Caco-2 (cell line): ENCODE measurements at regions not wholly inside any gene's neighbourhood (a gene's known extent, or its start where the extent isn't known, plus 50 kb on each side); places are given as distances from the start of the nearest gene placed in this dataset.
A peak's percentile ranks its signal among the peaks of the same experiment; 100 is the strongest.

Experiments used
- BruUV-seq: library from RNA; stranded (reverse); fragments of 400-500 nt; replicated peaks from 2 replicates; lab custom pipeline; 2021; lab: Mats Ljungman, UMichigan
- CTCF ChIA-PET: fragments of 300-600 bp; sonication (Branson Sonifier 250); formaldehyde crosslinking; loops from one replicate; lab custom pipeline; 2022; ENCODE audit warnings: antibody characterized with exemption; lab: Charles Lee
- POLR2A ChIA-PET: fragments of 300-600 bp; sonication (Branson Sonifier 250); formaldehyde crosslinking; loops from one replicate; lab custom pipeline; 2022; ENCODE audit warnings: antibody characterized with exemption; lab: Charles Lee
- DNase-seq, 2 experiments: peaks; one replicate each; pipeline versions ENCODE4 v3.0.0 to v3.0.0-alpha.2; 2020 to 2022
- H3K27me3 ChIP-seq: replicated peaks from 2 replicates; pipeline ENCODE4 v1.6.0; 2011; ENCODE audit warnings: low read length; ENCODE audit not compliant: control insufficient read depth, insufficient read depth
- H3K36me3 ChIP-seq: 2 replicates; pipeline ENCODE4 v1.5.1; 2011; ENCODE audit warnings: low read length; ENCODE audit not compliant: control insufficient read depth, insufficient read depth
- H3K4me1 ChIP-seq: fragments of 250-450 bp; sonication (Bioruptor Pico); 2 replicates; pipeline ENCODE4 v1.5.1; 2020; ENCODE audit warnings: mild to moderate bottlenecking
- H3K4me3 ChIP-seq: 2 replicates; pipeline ENCODE4 v1.5.1; 2011; ENCODE audit warnings: low read depth, mild to moderate bottlenecking, control low read depth, low read length
- H3K9me3 ChIP-seq: fragments of 250-450 bp; sonication (Bioruptor Pico); 2 replicates; pipeline ENCODE4 v1.5.1; 2020; ENCODE audit warnings: mild to moderate bottlenecking, moderate library complexity
- H3K27ac Mint-ChIP-seq: one replicate; pipeline ENCODE4 v1.8.0; 2022; ENCODE audit warnings: mixed read lengths; ENCODE audit not compliant: unreplicated experiment
- H3K27me3 Mint-ChIP-seq: one replicate; pipeline ENCODE4 v1.8.0; 2022; ENCODE audit warnings: mixed read lengths; ENCODE audit not compliant: insufficient read depth, unreplicated experiment
- H3K36me3 Mint-ChIP-seq: one replicate; pipeline ENCODE4 v1.8.0; 2022; ENCODE audit warnings: mild to moderate bottlenecking, mixed read lengths; ENCODE audit not compliant: insufficient read depth, unreplicated experiment
- H3K4me1 Mint-ChIP-seq: one replicate; pipeline ENCODE4 v1.8.0; 2022; ENCODE audit warnings: low read depth, mixed read lengths; ENCODE audit not compliant: unreplicated experiment
- H3K4me3 Mint-ChIP-seq: one replicate; pipeline ENCODE4 v1.8.0; 2022; ENCODE audit warnings: mild to moderate bottlenecking, moderate library complexity, mixed read lengths; ENCODE audit not compliant: unreplicated experiment
- H3K9me3 Mint-ChIP-seq: one replicate; pipeline ENCODE4 v1.8.0; 2022; ENCODE audit warnings: mixed read lengths; ENCODE audit not compliant: unreplicated experiment
- intact Hi-C: fragments of 100-400 bp; cut with micrococcal nuclease; formaldehyde crosslinking; loops from one replicate; pipeline ENCODE4 v1.10.0; 2022; ENCODE audit not compliant: unreplicated experiment
- TF ChIP-seq, protein P1 (sequence below), 2 experiments: fragments of 200-600 bp in 1 of 2; IDR thresholded peaks; 1 replicate in 1 of 2; 2 replicates in 1 of 2; pipeline versions ENCODE4 v1.5.1 to v1.8.0; 2011 to 2022; ENCODE audit warnings: antibody characterized with exemption in 1 of 2, control low read depth in 1 of 2, inconsistent platforms in 1 of 2, low read depth in 1 of 2, low read length in 1 of 2, mild to moderate bottlenecking in 1 of 2, moderate library complexity in 1 of 2; ENCODE audit not compliant: insufficient read depth in 1 of 2, severe bottlenecking in 1 of 2, unreplicated experiment in 1 of 2

DNA sequence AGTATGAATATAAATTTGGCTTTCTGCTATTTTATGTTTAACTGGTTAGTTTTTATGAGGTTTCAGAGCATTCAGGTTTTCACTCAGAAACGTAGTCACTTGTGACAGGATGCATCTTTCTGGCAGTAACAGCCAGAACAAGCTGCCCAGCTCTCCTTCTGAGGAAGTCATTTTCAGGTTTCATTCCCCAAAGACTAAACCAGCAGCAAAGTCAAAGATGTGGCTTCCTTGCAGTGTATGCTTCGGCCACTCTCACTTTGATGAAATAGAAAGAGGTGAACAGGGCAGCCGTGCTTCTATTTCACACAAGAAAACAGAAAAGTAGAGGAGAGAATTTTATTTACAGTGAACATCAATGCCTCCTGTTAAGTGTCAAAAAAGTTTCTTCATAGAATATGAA is 469.1 kb downstream of the BTBD3 start:
- H3K4me3 Mint-ChIP-seq, result no peak overlapping the region
- no TSS peak for BruUV-seq
- Histone ChIP-seq H3K27me3 (no peaks in the 10 kb centered on the region), H3K36me3 (no peaks in the 10 kb centered on the region), H3K9me3 (no peaks in the 10 kb centered on the region), H3K4me1 (no peaks in the 10 kb centered on the region), H3K4me3 (no peak overlapping the region)
- TF ChIP-seq, protein P1, sequence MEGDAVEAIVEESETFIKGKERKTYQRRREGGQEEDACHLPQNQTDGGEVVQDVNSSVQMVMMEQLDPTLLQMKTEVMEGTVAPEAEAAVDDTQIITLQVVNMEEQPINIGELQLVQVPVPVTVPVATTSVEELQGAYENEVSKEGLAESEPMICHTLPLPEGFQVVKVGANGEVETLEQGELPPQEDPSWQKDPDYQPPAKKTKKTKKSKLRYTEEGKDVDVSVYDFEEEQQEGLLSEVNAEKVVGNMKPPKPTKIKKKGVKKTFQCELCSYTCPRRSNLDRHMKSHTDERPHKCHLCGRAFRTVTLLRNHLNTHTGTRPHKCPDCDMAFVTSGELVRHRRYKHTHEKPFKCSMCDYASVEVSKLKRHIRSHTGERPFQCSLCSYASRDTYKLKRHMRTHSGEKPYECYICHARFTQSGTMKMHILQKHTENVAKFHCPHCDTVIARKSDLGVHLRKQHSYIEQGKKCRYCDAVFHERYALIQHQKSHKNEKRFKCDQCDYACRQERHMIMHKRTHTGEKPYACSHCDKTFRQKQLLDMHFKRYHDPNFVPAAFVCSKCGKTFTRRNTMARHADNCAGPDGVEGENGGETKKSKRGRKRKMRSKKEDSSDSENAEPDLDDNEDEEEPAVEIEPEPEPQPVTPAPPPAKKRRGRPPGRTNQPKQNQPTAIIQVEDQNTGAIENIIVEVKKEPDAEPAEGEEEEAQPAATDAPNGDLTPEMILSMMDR (IDR thresholded peaks at IDR 0.05; ENCODE audit: insufficient read depth in 1 of 2, low read depth in 1 of 2, low read length in 1 of 2, severe bottlenecking in 1 of 2, unreplicated experiment in 1 of 2), result no peak
- H3K36me3 Mint-ChIP-seq, result no peaks in the 10 kb centered on the region
- no peaks in the 10 kb centered on the region for H3K9me3 Mint-ChIP-seq
- no peaks in the 10 kb centered on the region for H3K4me1 Mint-ChIP-seq
- CTCF ChIA-PET, result no interaction called here
- intact Hi-C loops, result no loop called here
- H3K27ac Mint-ChIP-seq, result no peak overlapping the region
- H3K27me3 Mint-ChIP-seq, result peaks cover 17% of the 10 kb centered on the region
- POLR2A ChIA-PET, result no interaction called here
- DNase-seq, result no peak

DNA sequence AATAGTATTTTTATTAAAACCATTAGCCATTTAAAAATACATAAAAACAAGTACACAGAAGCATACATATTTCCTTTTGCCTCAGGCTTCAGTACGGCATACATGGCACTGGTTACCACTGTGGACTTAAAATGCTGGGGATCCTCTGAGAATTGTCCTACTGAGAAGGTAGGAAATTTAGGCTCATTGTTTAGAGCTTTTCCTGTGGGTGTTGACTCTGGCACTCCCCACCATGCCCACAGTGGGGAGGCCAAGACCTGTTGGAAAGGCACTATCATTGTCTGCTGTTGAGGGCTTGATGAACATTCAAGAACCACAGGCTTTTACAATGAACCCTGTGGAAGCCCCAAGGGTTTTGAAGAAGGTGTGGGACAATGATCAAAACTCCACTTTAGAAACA is 473.4 kb downstream of the BTBD3 start:
- TF ChIP-seq, protein P1 (IDR thresholded peaks at IDR 0.05; ENCODE audit: insufficient read depth in 1 of 2, low read depth in 1 of 2, low read length in 1 of 2, severe bottlenecking in 1 of 2, unreplicated experiment in 1 of 2), result no peak
- intact Hi-C loops, result no loop called here
- DNase-seq, result no peak
- H3K4me1 ChIP-seq, result peaks cover 12% of the 10 kb centered on the region; the same call in 1 of the 2 replicates
- Mint-ChIP-seq H3K4me3 (no peak overlapping the region), H3K27ac (no peak overlapping the region), H3K36me3 (no peaks in the 10 kb centered on the region), H3K27me3 (peaks cover 19% of the 10 kb centered on the region), H3K9me3 (no peaks in the 10 kb centered on the region), H3K4me1 (no peaks in the 10 kb centered on the region)
- H3K9me3 ChIP-seq, result no peaks in the 10 kb centered on the region
- no peaks in the 10 kb centered on the region for H3K36me3 ChIP-seq
- ChIA-PET CTCF (no interaction called here), POLR2A (no interaction called here)
- no peak overlapping the region for H3K4me3 ChIP-seq
- no TSS peak for BruUV-seq
- H3K27me3 ChIP-seq, result no peaks in the 10 kb centered on the region

DNA sequence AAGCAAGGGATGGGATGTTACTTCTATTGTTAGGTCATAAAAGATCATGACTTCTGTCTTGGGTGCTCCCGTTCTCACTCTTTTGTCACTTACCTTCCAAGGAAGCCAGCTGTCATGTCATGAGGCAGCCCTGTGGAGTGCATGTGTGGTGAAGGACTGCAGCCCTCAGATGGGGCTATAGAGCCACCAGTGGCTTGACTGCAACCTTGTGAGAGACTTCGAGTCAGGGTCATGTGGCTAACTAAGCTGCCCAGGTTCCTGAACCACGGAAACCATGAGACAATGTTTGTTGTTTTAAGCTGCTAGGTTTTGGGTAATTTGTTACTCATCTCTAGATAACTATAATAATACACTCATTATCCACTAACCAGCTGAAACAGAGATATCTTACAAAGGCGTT is 477.1 kb downstream of the BTBD3 start:
- TF ChIP-seq, protein P1 (IDR thresholded peaks at IDR 0.05; ENCODE audit: insufficient read depth in 1 of 2, low read depth in 1 of 2, low read length in 1 of 2, severe bottlenecking in 1 of 2, unreplicated experiment in 1 of 2), result peak in 1 of 2 experiments; percentile 5
- Mint-ChIP-seq H3K36me3 (no peaks in the 10 kb centered on the region), H3K27ac (no peak overlapping the region), H3K4me3 (no peak overlapping the region), H3K4me1 (no peaks in the 10 kb centered on the region), H3K27me3 (peaks cover 17% of the 10 kb centered on the region), H3K9me3 (no peaks in the 10 kb centered on the region)
- intact Hi-C loops, result no loop called here
- CTCF ChIA-PET, result no interaction called here
- Histone ChIP-seq H3K36me3 (no peaks in the 10 kb centered on the region), H3K9me3 (no peaks in the 10 kb centered on the region), H3K4me3 (no peak overlapping the region), H3K4me1 (peaks cover 12% of the 10 kb centered on the region; the same call in 1 of the 2 replicates), H3K27me3 (no peaks in the 10 kb centered on the region)
- DNase-seq, result peak; percentile 11 to 44
- POLR2A ChIA-PET, result no interaction called here
- BruUV-seq, result no TSS peak
